Neural crest cell (in vitro differentiated cells): ENCODE measurements at regions not wholly inside any gene's neighbourhood (a gene's known extent, or its start where the extent isn't known, plus 50 kb on each side); places are given as distances from the start of the nearest gene placed in this dataset.

Experiments used
- DNase-seq: peaks from one replicate; pipeline ENCODE4 v3.0.0; 2021; ENCODE audit warnings: low read depth, mixed read lengths, low spot score
- H3K27ac Mint-ChIP-seq: one replicate; pipeline ENCODE4 v1.8.0; 2021; ENCODE audit warnings: mild to moderate bottlenecking, mixed read lengths; ENCODE audit not compliant: unreplicated experiment
- H3K27me3 Mint-ChIP-seq: 2 replicates; pipeline ENCODE4 v1.8.0; 2021; ENCODE audit warnings: low read depth, mild to moderate bottlenecking, mixed read lengths
- H3K36me3 Mint-ChIP-seq: 2 replicates; pipeline ENCODE4 v1.8.0; 2021; ENCODE audit warnings: low read depth, mild to moderate bottlenecking, mixed read lengths
- H3K4me1 Mint-ChIP-seq: 2 replicates; pipeline ENCODE4 v1.8.0; 2021; ENCODE audit warnings: mixed read lengths
- H3K4me3 Mint-ChIP-seq: one replicate; pipeline ENCODE4 v1.8.0; 2021; ENCODE audit warnings: mild to moderate bottlenecking, mixed read lengths
- H3K9me3 Mint-ChIP-seq: 2 replicates; pipeline ENCODE4 v1.8.0; 2021; ENCODE audit warnings: mixed read lengths
- CTCF ChIP-seq: fragments of 200-600 bp; sonication (generic); conservative IDR thresholded peaks from 2 replicates; pipeline ENCODE4 v1.5.0; 2021; ENCODE audit warnings: antibody characterized with exemption, mild to moderate bottlenecking

- TF ChIP-seq CTCF: no peak
- Mint-ChIP-seq H3K4me3 (no peak overlapping the region), H3K4me1 (peaks cover 14% of the 10 kb centered on the region), H3K36me3 (no peaks in the 10 kb centered on the region), H3K9me3 (peaks cover 4% of the 10 kb centered on the region), H3K27ac (no peak overlapping the region), H3K27me3 (no peaks in the 10 kb centered on the region)
- no peak for DNase-seq
These were observed 361.0 kb upstream of the NFE2L3 start for GRCh38 chr7:25790963-25791362.

GRCh38 chr7:25792586-25792985 is 359.4 kb upstream of the NFE2L3 start:
- Mint-ChIP-seq H3K36me3 (no peaks in the 10 kb centered on the region), H3K4me1 (peaks cover 14% of the 10 kb centered on the region), H3K4me3 (no peak overlapping the region), H3K9me3 (peaks cover 4% of the 10 kb centered on the region), H3K27me3 (no peaks in the 10 kb centered on the region), H3K27ac (no peak overlapping the region)
- no peak for DNase-seq
- TF ChIP-seq CTCF: no peak

- Mint-ChIP-seq H3K9me3 (peaks cover 4% of the 10 kb centered on the region), H3K27ac (no peak overlapping the region), H3K4me1 (peaks cover 7% of the 10 kb centered on the region), H3K36me3 (no peaks in the 10 kb centered on the region), H3K4me3 (no peak overlapping the region), H3K27me3 (no peaks in the 10 kb centered on the region)
- no peak for TF ChIP-seq CTCF
- DNase-seq: no peak
These were observed 356.2 kb upstream of the NFE2L3 start for GRCh38 chr7:25795824-25796235.

- no peak for DNase-seq
- no peak overlapping the region for H3K27ac Mint-ChIP-seq
- H3K36me3 Mint-ChIP-seq: no peaks in the 10 kb centered on the region
- no peaks in the 10 kb centered on the region for H3K27me3 Mint-ChIP-seq
- TF ChIP-seq CTCF: no peak
- peaks cover 8% of the 10 kb centered on the region for H3K4me1 Mint-ChIP-seq
- H3K4me3 Mint-ChIP-seq: no peak overlapping the region
- no peaks in the 10 kb centered on the region for H3K9me3 Mint-ChIP-seq
These were observed 353.7 kb upstream of the NFE2L3 start for GRCh38 chr7:25798344-25798743.

- Mint-ChIP-seq H3K4me3 (no peak overlapping the region), H3K4me1 (peaks cover 5% of the 10 kb centered on the region), H3K27me3 (no peaks in the 10 kb centered on the region), H3K36me3 (no peaks in the 10 kb centered on the region), H3K9me3 (no peaks in the 10 kb centered on the region), H3K27ac (no peak overlapping the region)
- no peak for TF ChIP-seq CTCF
- DNase-seq: no peak
These were observed 350.8 kb upstream of the NFE2L3 start for GRCh38 chr7:25801214-25801613.

- H3K36me3 Mint-ChIP-seq: no peaks in the 10 kb centered on the region
- no peak for DNase-seq
- no peak overlapping the region for H3K27ac Mint-ChIP-seq
- H3K9me3 Mint-ChIP-seq: no peaks in the 10 kb centered on the region
- H3K27me3 Mint-ChIP-seq: no peaks in the 10 kb centered on the region
- H3K4me3 Mint-ChIP-seq: no peak overlapping the region
- TF ChIP-seq CTCF: no peak
- peaks cover 5% of the 10 kb centered on the region for H3K4me1 Mint-ChIP-seq
These were observed 349.9 kb upstream of the NFE2L3 start for GRCh38 chr7:25802057-25802456.
